Brain pericyte (primary cell): ENCODE measurements at regions not wholly inside any gene's neighbourhood (a gene's known extent, or its start where the extent isn't known, plus 50 kb on each side); places are given as distances from the start of the nearest gene placed in this dataset.

ENCODE experiments used
- DNase-seq: peaks from one replicate; pipeline ENCODE4 v3.0.0-alpha.2; 2012; ENCODE audit warnings: low read depth, low spot score

- DNase-seq, result no peak
Observed at GRCh38 chr18:78830161-78830560, 149.5 kb upstream of the SALL3 start.

DNA sequence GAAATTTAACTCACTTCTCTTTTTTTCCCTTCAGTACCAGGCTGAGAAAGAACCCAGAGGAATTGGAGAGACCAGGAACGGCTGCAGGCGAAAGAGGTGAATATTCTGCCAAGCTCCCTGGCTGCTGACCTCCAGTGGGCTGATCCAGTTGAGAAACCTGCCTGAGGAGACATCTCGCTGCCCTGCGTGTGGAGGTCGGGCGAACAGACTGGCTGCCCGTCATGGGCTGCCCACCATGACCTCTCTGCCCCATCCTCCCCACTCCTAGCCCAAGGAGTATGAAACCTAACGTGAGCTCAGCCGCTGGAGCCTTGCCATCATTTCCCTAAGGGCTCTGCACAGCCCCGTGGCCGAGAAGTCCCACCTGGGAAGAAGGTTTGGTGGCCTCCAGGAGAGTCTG, 148.8 kb upstream of the SALL3 start:
- no peak for DNase-seq

- no peak for DNase-seq
Observed at GRCh38 chr18:78831603-78832002, 148.0 kb upstream of the SALL3 start.

DNA sequence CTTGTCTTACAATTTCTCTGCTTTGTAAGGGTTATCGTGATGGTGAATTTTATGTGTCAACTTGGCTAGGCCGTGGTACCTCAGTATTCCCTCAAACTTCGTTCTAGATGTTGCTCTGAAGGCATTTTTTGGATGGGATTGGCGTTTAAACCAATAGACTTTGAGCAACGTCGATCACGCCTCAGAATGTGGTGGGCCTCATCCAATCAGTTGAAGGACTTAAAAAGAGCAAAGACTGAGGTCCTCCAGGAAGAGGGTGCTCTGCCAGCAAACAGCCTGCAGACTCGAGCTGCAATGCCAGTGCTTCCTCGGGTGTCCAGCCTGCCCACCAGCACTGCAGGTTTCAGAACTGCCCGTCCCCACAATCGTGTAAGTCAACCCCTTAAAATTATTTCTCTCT, 145.8 kb upstream of the SALL3 start:
- DNase-seq, result no peak

- no peak for DNase-seq
Observed at GRCh38 chr18:78836838-78837237, 142.8 kb upstream of the SALL3 start.

- no peak for DNase-seq
Observed at GRCh38 chr18:78837754-78838153, 141.9 kb upstream of the SALL3 start.

DNA sequence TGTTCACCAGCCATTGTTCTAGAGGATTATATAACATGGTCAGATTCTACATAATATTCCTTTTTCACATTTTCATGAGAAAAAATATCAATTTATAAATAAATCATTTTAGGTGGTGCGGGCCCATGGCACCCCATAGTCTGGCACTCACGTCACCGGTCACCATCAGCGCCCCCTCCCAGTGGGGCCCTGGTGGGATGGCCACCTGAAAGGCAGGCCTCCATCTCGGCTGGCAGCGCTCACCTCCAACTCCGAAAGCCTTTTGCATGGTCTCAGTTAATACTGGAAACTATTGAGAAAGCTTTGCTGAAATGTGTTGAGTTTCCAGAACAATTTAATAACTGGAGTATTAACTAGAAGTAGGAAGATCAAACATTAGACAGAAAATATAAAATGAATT, 141.4 kb upstream of the SALL3 start:
- no peak for DNase-seq

DNA sequence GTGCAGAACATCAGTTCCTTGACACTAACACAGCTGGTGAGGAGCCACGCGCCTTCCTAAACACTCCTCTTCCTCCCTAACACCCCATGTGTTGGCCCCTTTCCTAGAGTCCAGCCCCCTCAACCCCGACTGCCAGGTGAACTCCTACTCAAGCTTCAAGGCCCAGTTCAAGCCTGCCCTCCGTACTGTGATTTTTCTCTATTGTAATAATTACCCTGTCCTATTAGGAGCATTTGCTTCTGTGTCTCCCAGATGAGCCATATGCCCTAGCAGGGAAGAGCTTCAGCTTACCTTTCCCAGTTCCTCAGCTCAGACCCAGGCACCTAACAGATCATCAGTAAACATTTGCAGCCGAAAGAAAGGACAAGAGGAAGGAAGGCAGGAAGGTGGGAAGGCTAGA, 130.6 kb upstream of the SALL3 start:
- DNase-seq, result no peak

GRCh38 chr18:78849458-78849857, 130.2 kb upstream of the SALL3 start:
- DNase-seq, result no peak

GRCh38 chr18:78853341-78853740, 126.3 kb upstream of the SALL3 start:
- no peak for DNase-seq

DNA sequence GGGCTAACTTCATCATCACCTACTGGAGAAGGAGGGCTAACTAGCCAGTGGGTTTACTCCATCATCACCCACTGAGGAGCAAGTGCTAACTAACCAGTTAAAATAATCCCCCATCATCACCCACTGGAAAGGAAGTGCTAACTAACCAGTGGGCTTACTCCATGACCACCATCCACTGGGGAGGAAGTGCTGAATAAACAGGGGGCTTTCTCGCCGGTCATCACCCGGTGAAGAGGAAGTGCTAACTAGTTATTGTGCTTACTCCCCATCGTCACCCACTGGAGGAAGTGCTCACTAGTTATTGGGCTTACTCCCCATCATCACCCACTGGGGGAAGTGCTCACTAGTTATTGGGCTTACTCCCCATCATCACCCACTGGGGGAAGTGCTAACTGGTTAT, 124.4 kb upstream of the SALL3 start:
- DNase-seq, result no peak

DNA sequence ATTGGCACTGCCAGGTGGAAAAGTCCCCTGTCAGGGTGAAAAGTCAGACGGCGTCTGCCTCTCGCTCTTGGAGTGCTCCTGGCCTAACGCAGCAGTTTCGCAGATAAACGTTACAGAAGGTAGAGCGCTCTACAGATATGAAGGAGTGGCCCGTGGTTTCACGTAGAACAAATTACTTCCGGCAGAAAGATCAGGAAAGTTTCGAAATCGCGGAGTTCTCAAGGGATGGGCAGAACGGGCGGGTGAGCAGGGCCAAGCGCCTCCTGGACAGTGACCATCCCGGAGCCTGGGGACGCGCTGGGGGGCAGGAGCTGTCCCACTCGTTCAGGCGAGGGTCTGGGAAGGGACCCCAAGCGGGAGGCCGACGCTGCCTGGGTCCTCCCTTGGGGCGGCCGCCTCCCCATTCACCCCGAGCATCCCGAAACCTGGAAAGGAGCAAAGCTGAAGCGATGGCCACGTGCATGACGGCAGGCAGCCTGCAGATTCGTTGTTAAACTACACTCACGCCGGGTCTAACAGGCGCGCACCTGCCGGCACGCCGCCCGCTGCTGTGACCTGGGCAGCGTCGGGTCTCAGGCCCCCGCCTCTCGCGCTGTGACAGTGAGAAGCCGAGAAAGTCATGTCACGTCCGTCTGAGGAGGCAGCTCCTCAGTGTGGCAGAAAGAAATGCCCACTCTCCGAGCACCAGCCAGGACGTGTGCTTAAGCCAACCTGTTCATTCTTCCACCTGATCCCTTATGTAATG, 122.9 kb upstream of the SALL3 start:
- DNase-seq, result no peak

- no peak for DNase-seq
Observed at GRCh38 chr18:78857314-78858150, 122.1 kb upstream of the SALL3 start.

- no peak for DNase-seq
Observed at GRCh38 chr18:78859686-78860085, 119.9 kb upstream of the SALL3 start.

DNA sequence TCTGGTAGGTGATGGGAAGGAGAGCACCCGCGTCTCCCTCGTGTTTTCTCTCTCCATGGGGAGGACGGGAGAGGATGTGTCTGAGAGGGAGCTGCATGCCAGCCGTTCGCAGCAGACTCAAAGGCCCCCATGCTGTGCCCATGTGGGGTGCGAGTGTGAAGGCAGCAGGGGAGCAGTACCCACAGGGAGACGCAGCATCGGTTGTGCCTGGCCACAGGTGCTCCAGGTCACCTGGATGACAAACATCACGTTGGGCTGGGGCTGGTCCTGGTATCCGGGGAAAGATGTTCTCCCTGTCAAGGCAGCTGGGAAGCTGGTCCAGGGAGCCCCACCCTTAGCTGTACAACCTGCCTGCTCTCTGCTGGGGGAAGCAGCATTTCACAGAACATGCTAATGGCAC, 119.5 kb upstream of the SALL3 start:
- DNase-seq, result no peak

- DNase-seq, result no peak
Observed at GRCh38 chr18:78861116-78861515, 118.5 kb upstream of the SALL3 start.

DNA sequence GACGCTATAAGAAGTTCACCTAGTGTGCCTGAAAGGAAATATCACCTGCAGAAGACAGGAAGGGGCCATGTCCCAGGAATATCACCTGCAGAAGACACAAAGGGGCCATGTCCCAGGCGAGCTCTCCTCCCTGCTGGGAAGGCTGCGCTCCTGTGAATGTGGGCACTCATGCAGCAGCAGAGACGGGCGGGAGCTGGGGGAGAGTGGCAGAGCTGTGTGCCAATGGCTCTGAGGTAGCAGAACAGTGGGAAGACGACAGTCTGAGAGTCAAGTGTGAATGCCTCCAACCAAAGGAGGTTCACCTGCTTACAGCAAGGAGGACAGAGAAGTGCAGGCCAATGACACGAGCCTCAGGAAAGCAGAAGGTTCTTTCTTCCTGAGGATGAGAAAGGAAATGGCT, 117.9 kb upstream of the SALL3 start:
- no peak for DNase-seq

DNA sequence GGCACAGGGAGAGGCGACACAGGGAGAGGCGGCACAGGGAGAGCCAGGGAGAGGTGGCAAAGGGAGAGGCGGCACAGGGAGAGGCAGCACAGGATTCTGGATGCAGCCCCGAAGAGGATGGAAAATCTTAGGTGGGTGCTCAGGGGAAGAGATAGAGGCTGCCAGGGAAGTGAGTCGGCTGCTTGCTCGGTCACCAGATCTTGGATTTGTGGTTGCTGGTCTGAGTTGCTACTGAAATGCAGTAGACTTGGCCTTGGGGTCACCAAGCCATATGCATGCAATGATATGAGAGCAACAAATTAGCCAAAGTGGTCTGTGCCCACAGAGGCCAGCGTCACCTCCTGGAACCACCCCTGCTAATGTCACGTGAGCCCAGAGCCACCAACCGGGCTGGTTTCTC, 117.2 kb upstream of the SALL3 start:
- no peak for DNase-seq

DNA sequence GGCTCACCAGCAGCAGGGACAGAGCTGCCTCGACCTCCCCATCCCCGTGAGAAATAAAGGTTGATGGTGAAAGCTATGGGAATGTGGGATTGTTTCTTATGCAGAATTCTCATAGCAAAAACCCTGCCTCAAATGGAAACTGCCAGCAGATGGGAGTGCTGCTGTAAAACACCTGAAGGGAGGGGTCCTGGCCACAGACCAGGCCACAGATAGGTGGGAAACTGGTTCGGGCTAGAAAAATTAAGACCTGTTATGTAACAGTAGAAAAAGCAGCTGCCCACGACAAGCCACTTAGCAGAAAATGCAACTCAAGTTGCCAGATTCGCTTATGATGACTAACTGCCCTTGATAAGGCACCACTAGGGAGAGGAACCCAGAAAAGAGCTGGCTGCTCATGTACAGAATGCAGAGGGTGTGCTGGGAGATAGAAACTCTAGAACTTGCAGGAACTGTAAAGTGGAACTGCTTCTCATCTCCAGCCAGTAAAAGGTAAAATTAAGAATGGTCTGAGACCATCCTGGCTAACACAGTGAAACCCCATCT, 114.5 kb upstream of the SALL3 start:
- no peak for DNase-seq

DNA sequence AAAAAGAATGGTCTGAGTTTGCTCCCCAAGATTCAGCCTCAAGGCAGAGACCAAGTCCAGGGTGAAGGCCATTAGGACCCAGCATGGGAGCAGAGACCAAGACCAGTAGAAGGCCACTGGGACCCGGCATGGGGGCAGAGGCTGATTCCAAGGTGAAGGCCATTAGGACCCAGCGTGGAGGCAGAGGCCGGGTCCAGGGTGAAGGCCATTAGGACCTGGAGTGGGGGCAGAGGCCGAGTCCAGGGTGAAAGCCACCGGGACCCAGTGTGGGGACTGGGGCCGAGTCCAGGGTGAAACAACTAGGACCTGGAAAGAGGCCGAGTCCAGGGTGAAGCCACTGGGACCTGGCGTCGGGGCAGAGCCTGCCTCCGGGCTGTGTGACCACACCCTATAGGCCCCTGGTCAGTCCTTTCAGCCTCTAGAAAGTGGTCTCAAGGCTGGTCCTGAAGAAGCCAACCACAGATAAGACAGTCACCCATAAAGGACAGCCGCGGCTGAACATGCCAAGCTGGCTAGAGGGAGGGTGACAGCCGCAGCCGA, 113.8 kb upstream of the SALL3 start:
- DNase-seq, result no peak

GRCh38 chr18:78867131-78867530, 112.5 kb upstream of the SALL3 start:
- DNase-seq, result no peak
